ENCODE measurements at regions not wholly inside any gene's neighbourhood (a gene's known extent, or its start where the extent isn't known, plus 50 kb on each side); places are given as distances from the start of the nearest gene placed in this dataset.

DNA sequence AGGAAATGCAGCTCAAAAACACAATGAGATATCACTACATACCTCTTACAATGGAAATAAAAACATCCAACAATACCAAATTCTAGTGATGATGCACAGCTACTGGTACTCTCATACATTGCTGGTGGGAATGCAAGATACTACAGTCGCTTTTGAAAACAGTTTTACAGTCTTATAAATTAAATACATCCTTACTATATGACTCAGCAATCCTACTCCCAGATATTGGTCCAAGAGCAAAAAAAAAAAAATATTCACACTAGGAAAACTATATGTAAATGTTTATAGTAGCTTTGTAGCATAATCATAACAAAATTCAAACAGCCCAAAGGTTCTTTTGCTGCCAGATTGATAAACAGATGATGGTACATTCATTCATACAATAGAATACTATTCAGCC is 217.4 kb upstream of the FAM83B start:
- TF ChIP-seq, protein P1, sequence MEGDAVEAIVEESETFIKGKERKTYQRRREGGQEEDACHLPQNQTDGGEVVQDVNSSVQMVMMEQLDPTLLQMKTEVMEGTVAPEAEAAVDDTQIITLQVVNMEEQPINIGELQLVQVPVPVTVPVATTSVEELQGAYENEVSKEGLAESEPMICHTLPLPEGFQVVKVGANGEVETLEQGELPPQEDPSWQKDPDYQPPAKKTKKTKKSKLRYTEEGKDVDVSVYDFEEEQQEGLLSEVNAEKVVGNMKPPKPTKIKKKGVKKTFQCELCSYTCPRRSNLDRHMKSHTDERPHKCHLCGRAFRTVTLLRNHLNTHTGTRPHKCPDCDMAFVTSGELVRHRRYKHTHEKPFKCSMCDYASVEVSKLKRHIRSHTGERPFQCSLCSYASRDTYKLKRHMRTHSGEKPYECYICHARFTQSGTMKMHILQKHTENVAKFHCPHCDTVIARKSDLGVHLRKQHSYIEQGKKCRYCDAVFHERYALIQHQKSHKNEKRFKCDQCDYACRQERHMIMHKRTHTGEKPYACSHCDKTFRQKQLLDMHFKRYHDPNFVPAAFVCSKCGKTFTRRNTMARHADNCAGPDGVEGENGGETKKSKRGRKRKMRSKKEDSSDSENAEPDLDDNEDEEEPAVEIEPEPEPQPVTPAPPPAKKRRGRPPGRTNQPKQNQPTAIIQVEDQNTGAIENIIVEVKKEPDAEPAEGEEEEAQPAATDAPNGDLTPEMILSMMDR (conservative IDR thresholded peaks at IDR 0.05): no peak
- H3K27ac ChIP-seq: no peak overlapping the region

DNA sequence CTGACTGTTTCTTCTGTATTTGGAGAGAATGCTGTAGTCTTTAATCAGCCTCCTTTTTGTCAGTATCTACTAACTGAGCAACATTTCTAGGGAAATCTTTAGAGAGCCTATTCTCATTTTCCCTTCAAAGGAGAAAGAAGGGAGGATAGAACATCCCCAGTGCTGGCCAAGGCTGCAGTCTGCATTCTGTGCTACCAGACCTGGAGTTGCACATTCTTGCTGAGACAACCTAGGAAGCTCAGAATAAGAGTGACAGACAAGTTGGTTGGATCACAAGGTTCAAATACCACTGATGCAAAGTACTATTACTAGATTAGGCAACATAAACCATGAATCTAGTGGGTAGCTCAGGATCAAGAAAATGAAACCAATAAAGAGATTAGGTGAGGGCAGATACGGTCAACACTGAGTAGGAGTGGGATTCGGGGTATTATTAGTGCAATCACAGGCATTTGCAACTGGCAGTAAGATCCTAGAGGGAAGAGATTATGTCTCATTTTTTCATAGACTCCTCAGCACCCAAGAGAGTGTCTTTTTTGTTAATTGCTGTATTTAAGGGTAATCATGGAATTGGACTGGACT is 213.5 kb upstream of the FAM83B start:
- no peak overlapping the region for H3K27ac ChIP-seq
- TF ChIP-seq, protein P1 (conservative IDR thresholded peaks at IDR 0.05): no peak

DNA sequence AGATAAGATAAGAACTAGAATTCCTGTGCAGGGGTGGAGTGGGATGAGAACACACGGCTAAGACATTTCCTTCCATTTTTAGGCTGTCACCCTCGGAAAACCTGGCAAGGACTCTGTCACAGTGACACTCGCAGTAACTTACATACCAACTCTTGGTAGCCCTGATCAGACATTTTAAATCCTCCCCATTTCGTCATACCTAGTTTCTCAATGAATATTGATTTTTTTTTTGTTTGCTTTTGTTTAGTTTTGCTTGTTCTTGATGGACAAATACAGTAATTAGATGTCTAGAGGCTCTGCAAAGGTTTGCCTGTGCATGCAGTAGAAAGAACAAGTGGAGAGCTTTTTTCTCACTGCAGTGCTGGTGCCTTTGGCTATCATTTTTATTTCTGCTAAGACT is 213.0 kb upstream of the FAM83B start:
- H3K27ac ChIP-seq: no peak overlapping the region
- TF ChIP-seq, protein P1 (conservative IDR thresholded peaks at IDR 0.05): no peak

DNA sequence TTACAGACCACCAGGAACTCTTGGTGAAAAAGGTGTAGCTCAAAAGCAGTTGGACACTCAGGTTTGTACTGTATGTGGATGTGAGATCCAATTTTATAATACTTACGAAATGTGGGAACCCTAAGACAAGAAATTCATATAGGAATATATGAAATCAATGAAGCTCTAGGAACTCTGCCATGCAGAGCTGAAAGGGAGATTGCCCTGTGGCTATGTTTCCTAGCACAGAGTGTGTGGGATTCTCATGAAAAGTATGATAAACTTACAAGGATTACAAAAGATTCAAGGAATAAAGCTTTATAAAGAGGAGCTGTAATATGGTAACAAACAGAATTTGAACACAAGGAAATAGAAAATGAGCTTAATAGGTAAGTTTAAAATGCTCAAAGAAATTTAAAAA is 205.7 kb upstream of the FAM83B start:
- no peak overlapping the region for H3K27ac ChIP-seq
- TF ChIP-seq, protein P1 (conservative IDR thresholded peaks at IDR 0.05): no peak

DNA sequence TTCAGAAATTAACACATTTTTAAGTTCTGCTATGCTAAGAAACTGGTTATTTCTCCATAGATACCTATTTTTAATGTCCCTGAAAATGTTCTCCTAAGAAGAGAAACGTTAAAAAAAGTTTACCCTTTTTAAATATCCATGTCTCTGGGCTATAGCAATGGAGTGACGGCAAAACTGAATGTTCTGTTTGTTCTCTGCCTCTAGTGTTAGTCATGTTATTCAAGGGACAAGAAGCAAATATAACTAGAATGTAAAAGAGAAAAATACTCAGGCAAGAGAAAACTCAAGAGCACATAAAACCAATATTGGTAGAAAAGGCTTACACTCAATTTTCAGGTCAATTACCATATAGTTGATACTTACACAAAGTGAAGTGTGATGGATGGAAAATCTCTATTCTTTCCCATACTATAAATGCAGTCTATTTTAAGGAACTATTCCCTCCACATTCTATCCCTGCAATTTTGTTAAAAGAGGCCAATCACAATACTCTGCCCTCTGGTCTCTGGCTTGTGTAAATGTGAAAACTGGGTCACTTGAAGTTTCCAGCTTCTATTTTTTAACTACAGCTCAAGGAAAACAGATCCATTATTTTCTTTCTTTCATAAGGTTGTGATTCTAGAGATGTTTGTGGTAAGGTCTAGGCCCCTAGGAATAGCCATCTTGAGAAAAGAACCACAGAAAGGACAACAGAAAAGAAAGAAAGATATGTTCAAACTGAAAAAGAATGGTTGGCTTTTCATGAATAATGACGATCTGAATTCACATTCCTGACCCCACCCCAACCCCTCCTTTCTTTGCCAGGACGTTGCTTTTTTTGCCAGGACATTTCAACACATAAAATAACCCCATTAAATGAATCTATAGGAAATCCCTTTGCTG is 200.3 kb upstream of the FAM83B start:
- TF ChIP-seq, protein P1 (conservative IDR thresholded peaks at IDR 0.05): no peak
- no peak overlapping the region for H3K27ac ChIP-seq

DNA sequence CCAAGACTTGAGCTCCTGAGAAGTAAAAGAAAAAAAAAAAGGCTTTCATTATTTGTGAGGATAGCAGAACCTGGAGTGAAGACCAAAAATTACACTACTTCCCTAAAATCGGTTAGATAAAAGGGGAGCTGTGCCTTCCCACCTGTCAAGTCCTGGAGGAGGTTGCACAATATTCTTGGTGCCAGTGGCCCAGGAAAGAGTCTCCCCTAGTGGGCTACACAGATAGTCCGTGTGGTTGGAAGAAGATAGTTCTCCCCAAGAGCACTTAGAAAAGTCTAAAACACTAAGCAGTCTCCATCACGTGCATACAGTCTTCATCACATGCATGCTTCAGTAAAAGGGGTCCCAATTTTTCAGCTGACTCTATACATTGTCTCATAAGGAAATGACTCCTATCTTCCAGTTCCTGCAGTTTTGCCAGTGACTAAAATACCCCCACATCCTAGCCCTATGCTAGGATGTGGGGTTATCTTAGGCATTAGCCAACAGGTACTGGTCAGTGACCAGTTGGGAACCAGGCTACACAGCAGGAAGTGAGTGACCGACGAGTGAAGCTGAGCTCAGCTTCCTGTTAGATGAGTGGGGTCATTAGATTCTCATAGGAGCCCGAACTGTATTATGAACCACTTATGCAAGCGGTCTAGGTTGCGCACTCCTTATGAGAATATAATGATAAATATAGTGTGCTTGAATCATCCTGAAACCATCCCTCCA is 199.5 kb upstream of the FAM83B start:
- TF ChIP-seq, protein P1 (conservative IDR thresholded peaks at IDR 0.05): no peak

DNA sequence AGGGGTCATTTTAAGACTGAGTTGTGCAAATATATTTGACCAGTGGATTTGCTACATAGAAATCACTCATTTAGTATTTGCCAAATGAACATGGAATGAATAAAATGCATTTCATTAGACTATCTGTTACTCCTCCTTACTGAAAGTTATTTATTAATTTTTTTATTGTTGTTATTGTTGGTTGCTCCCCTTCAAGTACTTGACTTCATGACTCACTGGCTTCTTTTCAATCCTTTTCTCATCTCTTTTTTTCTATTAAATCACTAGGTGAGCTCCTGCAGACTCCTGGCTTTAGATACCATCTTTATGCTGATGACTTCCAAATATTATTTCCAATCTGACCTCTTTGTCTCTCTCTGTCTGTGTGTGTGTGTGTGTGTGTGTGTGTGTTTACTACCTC is 192.2 kb upstream of the FAM83B start:
- H3K27ac ChIP-seq: no peak overlapping the region
- TF ChIP-seq, protein P1 (conservative IDR thresholded peaks at IDR 0.05): no peak

More for the DNA sequence above, 199.5 kb upstream of the FAM83B start:
- no peak overlapping the region for H3K27ac ChIP-seq
